Gastroesophageal sphincter (tissue), 3 donors: ENCODE measurements at regions not wholly inside any gene's neighbourhood (a gene's known extent, or its start where the extent isn't known, plus 50 kb on each side); places are given as distances from the start of the nearest gene placed in this dataset.

Source experiments
- CTCF ChIP-seq, 4 experiments: fragments of 200-600 bp in 2 of 4; fragments of 450-650 bp in 2 of 4; sonication (generic) in 1 of 4; IDR thresholded peaks; one replicate each; pipeline ENCODE4 v1.5.1; 2017 to 2019; ENCODE audit warnings: antibody characterized with exemption in 4 of 4, mild to moderate bottlenecking in 2 of 4, moderate library complexity in 2 of 4
- POLR2A ChIP-seq, 2 donors: fragments of 450-650 bp; IDR thresholded peaks; one replicate each; pipeline ENCODE4 v1.6.1; 2017; ENCODE audit warnings: antibody characterized with exemption in 2 of 2, mild to moderate bottlenecking in 2 of 2, moderate library complexity in 1 of 2
- POLR2AphosphoS5 ChIP-seq: sonication (generic); formaldehyde crosslinking; IDR thresholded peaks from one replicate; pipeline ENCODE4 v1.6.1; 2017; ENCODE audit warnings: antibody characterized with exemption

- TF ChIP-seq CTCF (IDR thresholded peaks at IDR 0.05) (no peak), POLR2AphosphoS5 (no peak), POLR2A (IDR thresholded peaks at IDR 0.05) (no peak)
These were observed 59.4 kb upstream of the CD44 start for GRCh38 chr11:35079611-35080010.
